ENCODE measurements at regions not wholly inside any gene's neighbourhood (a gene's known extent, or its start where the extent isn't known, plus 50 kb on each side); places are given as distances from the start of the nearest gene placed in this dataset.
"Not testable (repeated sequence)": the region's sequence is repeated elsewhere in the genome, so short reads cannot be mapped to it uniquely, and the experiment has no call there.

GRCh38 chr2:76252704-76253103 is 542.0 kb upstream of the GCFC2 start:
- ATAC-seq, result no peak

GRCh38 chr2:76251342-76251741 is 540.6 kb upstream of the GCFC2 start:
- no peak for ATAC-seq

GRCh38 chr2:76247006-76247405 is 536.3 kb upstream of the GCFC2 start:
- no peak for ATAC-seq

DNA sequence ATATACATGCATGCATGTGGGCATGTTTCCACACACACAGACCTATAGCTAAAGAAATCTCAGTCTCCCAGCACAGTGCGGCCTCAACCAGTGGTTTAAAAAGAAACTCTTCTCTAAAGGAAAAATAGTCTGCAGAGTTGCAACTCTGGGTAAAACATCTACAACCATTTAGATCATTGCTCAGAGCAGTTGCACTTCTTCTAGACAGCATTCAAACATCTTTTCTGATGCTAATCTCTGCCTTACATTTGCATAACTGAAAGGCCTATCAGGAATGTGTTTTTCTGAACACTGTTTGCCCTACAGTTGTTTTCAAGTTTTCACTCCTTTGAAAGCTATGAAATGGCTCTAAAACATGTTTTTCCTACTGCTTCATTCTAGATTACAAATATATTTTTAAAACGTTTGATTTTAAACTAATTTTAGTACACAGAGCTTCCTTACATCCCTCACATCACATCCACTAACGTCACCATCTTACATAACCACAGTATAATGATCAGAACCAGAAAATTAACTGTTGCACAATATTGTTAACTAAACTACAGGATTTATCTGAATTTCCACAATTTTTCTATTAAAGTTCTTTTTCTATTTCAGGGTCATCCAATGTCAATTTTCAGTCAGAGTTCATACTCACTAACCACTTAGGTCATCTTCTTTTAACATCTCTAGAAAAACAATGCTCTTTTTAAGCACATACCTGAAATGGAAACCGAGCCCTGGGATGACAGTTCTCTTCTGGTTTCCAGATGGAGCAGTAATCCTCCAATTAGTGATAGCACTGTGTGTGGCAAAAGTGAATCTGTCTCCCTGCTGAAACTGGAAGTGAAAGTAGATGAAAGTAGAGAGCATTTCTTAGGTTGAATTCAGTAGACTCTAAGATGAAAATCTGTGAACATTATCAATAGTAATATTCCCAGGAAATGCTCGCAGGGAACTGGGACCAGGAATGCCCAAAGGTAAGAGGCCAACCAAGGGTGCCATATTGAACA is 501.6 kb upstream of the GCFC2 start:
- ATAC-seq, result no peak

GRCh38 chr2:76210551-76210950 is 499.8 kb upstream of the GCFC2 start:
- ATAC-seq, result no peak

GRCh38 chr2:76204048-76204447 is 493.3 kb upstream of the GCFC2 start:
- no peak for ATAC-seq

DNA sequence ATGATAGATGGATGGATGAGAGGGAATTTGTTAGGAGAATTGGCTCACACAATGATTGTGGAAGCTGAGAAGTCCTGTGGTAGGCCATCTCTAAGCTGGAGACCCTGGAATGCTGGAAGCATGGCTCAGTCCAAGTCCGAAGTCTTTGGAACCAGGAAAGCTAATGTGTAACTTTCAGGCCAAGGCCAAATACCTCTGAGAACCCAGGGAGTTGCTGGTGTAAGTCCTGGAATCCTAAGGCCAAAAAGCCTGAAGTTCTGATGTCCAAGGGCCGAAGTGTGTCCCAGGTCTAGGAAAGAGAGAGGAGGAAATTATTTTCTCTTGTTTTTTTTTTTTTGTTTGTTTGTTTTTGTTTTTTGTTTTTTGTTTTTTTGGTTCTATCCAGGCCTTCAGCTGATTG is 492.2 kb upstream of the GCFC2 start:
- no peak for ATAC-seq

DNA sequence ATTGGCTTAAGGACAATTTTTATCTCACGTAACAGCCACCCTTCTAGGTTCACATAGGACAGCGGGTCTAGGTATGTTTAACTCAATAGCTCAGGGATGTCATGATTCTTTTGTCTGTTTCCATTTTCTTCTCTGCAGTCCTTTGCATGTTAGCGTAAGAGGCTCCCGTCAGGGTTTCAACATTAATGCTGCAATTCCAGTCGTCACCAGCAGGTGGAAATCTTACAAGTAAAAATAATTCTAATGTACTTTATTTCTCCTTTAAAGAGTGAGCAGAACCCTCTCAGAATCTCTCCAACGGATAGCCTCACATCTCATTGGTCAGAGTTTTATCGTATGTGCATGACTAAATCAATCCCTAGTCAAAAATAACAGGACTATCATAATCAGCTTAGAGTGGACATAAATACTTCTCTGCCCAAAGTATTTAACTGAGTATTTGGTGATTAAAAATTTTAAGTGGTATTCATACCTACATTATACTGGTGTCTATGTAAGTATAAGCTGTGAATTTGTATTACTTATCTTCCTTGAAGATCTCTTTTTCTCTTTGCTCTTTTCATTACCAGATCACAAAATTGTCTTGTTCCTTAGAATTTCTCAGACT is 487.2 kb upstream of the GCFC2 start:
- no peak for ATAC-seq

DNA sequence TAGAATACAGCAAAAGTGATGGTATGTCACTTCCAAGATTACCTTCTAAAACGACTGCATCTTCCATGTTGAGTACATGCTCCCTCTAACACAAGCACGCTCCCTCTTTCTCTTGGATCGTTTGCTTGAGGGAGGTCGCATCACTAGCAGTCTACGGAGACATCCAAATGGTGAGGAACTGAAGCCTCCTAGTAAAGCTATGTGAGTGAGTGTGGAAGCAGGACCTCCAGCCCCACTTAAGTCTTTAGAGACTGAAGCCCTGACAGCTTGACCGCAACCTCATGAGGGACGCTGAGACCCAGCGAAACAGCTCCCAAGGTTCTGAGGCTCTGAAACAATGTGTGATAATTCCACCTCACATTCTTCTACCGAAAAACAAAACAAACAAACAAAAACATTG is 486.7 kb upstream of the GCFC2 start:
- ATAC-seq, result no peak

GRCh38 chr2:76194031-76194775 is 483.5 kb upstream of the GCFC2 start:
- no peak for ATAC-seq

DNA sequence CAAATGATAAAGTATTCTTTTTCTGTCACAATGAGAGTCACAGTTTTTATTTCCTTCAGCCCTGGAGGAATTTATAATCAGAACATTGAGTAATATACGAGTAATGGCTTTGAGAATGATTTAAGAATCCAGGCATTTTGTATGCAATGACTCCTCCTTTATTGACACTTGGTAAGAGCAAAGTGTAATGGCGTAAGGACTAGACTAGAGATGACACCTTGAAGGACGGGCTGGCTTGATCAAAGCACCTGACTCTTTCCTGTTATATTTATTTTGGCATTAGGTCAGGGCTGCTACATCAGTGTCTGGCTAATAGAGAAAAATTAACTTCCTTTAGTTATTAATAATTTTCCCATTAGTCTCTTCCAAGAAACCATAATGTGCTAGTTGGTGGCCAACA is 482.4 kb upstream of the GCFC2 start:
- ATAC-seq, result no peak

DNA sequence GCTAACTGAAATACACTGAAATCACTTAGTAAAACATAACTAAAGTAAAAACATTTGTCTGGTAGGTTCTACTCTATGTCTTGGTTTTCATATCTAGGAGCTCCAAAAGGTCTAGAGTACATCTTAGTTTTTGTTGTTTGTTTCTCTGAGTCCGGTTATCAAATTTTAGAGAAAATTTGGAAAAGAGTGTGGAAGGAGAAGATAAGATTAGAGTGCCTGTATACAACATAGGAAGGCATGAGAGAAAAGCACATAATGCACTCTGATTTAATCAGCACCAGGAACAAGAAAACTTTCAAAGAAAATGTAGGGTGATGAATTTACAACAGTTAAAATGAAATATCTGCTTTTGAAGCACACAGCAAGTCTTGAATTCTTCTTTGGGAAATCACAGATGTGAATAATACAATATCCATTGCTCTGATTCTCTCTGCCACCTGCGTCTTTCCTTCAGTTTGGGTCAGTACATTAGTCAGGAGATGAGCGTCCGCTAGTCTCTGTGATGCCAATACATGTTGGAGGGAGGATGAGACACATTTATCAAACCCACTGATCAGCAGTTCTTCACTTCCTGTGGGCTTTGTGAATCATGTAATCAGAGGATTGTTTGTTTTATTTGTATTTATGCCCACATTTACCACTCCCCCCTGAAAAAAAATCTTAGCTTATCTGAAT is 477.8 kb upstream of the GCFC2 start:
- ATAC-seq, result no peak

- ATAC-seq, result no peak
Observed at GRCh38 chr2:76187415-76187814, 476.7 kb upstream of the GCFC2 start.

- no peak for ATAC-seq
Observed at GRCh38 chr2:76180676-76181075, 470.0 kb upstream of the GCFC2 start.

DNA sequence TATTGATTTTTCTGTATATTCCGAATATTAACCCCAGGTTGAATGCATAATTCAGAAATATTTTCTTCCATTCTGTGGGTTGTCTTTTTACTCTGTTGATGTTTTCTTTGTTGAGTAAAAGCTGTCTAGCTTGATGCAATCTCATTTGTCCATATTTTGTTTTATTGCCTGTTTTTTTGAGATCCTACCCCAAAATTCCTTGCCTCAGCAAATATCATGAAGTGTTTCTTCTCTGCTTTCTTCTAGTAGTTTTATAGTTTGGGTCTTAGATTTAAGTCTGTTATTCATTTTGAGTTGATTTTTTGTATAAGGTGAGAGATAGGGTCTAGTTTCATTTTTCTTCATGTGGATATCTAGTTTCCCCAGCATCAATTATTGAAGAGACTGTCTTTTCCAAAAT is 467.9 kb upstream of the GCFC2 start:
- ATAC-seq, result no peak

DNA sequence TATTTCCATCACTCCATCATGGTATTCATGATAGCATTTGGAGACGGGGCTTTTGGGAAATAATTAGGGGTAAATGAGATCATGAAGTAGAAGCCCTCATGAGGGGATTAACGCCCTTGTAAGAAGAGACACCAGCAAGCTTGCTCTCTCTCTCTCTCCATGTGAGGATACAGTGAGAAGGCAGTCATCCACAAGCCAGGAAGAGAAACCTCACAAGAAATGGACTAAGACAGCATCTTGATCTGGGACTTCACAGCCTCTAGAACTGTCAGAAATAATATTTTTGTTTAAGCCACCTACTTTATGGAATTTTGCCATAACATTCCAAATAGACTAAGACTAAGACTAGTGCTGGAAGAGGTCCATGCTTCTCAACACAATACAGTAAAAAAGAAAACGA is 464.6 kb upstream of the GCFC2 start:
- no peak for ATAC-seq

- no peak for ATAC-seq
Observed at GRCh38 chr2:76174505-76174904, 463.8 kb upstream of the GCFC2 start.

- not testable (repeated sequence) for ATAC-seq
Observed at GRCh38 chr2:76173206-76173605, 462.5 kb upstream of the GCFC2 start.

- not testable (repeated sequence) for ATAC-seq
Observed at GRCh38 chr2:76172154-76172595, 461.5 kb upstream of the GCFC2 start.

- ATAC-seq, result no peak
Observed at GRCh38 chr2:76170856-76171255, 460.1 kb upstream of the GCFC2 start.

- no peak for ATAC-seq
Observed at GRCh38 chr2:76170009-76170384, 459.3 kb upstream of the GCFC2 start.

- ATAC-seq, result no peak
Observed at GRCh38 chr2:76169276-76170008, 458.7 kb upstream of the GCFC2 start.

Data from esophagus mucosa (tissue), 1 donor.